Mucosa of descending colon (tissue), 3 donors: ENCODE measurements at regions not wholly inside any gene's neighbourhood (a gene's known extent, or its start where the extent isn't known, plus 50 kb on each side); places are given as distances from the start of the nearest gene placed in this dataset.

Source experiments
- ATAC-seq: fragments of 200-7000 bp; cut with Tn5 transposase; one replicate; pipeline ENCODE4 v1.9.1; 2020; ENCODE audit warnings: mild to moderate bottlenecking, moderate library complexity
- DNase-seq, 3 donors: peaks; one replicate each; pipeline ENCODE4 v3.0.0-alpha.2; 2020
- H3K36me3 ChIP-seq: fragments of 200-600 bp; one replicate; pipeline ENCODE4 v1.8.0; 2021; ENCODE audit warnings: low read depth, mild to moderate bottlenecking
- H3K4me1 ChIP-seq: fragments of 200-600 bp; one replicate; pipeline ENCODE4 v1.8.0; 2021; ENCODE audit warnings: low read depth, mild to moderate bottlenecking
- H3K4me3 ChIP-seq: fragments of 200-600 bp; one replicate; pipeline ENCODE4 v1.8.0; 2021; ENCODE audit warnings: mild to moderate bottlenecking
- H3K9me3 ChIP-seq: fragments of 200-600 bp; one replicate; pipeline ENCODE4 v1.8.0; 2021; ENCODE audit warnings: mild to moderate bottlenecking
- intact Hi-C, 2 donors: fragments of 100-400 bp; cut with DNase I in 1 of 2; cut with micrococcal nuclease in 1 of 2; formaldehyde crosslinking; loops; one replicate each; pipeline versions ENCODE4 v1.11.0 to v1.11.1; 2022; cut with DNase I, micrococcal nuclease
- TF ChIP-seq, protein P1 (sequence below): fragments of 200-600 bp; IDR thresholded peaks from one replicate; pipeline ENCODE4 v1.8.0; 2022; ENCODE audit warnings: antibody characterized with exemption, mild to moderate bottlenecking
- donor health status: DM: no; HTN: no; CAD: no; lungs with moderate emphysema.
- donor health status: DM: no; HTN: no; CAD: no.
- donor health status: DM: no; HTN: yes; CAD: no.

GRCh38 chr14:101480747-101481530 lies 80.4 kb upstream of the DIO3 start:
- intact Hi-C loops = no loop called here
- Histone ChIP-seq H3K36me3 (no peaks in the 10 kb centered on the region), H3K9me3 (no peaks in the 10 kb centered on the region), H3K4me1 (peaks cover 18% of the 10 kb centered on the region), H3K4me3 (no peak overlapping the region)
- DNase-seq (peak in 1 of 3 donors; percentile 37), ATAC-seq (no peak)
- TF ChIP-seq, protein P1, sequence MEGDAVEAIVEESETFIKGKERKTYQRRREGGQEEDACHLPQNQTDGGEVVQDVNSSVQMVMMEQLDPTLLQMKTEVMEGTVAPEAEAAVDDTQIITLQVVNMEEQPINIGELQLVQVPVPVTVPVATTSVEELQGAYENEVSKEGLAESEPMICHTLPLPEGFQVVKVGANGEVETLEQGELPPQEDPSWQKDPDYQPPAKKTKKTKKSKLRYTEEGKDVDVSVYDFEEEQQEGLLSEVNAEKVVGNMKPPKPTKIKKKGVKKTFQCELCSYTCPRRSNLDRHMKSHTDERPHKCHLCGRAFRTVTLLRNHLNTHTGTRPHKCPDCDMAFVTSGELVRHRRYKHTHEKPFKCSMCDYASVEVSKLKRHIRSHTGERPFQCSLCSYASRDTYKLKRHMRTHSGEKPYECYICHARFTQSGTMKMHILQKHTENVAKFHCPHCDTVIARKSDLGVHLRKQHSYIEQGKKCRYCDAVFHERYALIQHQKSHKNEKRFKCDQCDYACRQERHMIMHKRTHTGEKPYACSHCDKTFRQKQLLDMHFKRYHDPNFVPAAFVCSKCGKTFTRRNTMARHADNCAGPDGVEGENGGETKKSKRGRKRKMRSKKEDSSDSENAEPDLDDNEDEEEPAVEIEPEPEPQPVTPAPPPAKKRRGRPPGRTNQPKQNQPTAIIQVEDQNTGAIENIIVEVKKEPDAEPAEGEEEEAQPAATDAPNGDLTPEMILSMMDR = no peak

DNA sequence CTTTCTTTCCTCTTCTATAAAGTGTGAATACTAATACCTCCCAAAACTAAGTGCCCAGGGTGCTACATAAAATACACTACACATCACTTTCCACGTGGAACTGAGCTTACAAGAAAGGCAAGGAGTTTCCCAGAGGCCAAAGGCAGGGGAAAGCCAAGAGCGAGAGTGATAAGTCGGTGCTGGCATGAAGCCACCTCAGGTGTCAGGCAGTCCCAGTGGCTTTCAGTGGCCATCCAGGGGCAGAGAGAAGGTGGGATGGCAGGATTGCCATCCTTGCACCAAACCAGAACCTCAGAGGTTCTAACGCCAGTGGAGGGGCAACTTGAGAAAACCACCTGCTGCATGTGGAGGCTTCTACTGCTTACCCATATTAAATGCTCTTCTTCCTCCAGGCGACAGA lies 79.7 kb upstream of the DIO3 start:
- Histone ChIP-seq H3K9me3 (peaks cover 3% of the 10 kb centered on the region), H3K4me1 (peaks cover 12% of the 10 kb centered on the region), H3K4me3 (no peak overlapping the region), H3K36me3 (no peaks in the 10 kb centered on the region)
- TF ChIP-seq, protein P1 = no peak
- ATAC-seq (no peak), DNase-seq (peak in 1 of 3 donors; percentile 13)
- intact Hi-C loops = no loop called here

DNA sequence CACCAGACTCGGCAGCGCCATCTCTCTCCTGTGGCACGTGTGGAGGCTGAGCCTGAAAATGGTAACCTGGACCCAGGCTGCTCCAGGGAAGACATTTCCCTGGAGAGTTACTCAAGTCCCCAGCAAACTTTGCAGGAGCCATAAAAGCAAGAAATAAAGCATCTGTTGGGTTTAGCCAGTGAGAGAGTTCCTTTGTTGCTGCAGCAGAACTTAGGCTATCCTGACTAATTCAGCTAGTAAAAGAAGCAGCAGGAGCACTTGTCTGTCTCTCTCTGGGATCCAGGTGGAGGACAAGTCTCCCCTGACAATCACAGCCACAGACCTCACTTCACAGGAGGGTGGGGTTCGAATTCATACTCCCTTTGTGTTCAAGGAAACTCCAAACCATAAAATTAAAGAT lies 79.2 kb upstream of the DIO3 start:
- intact Hi-C loops = no loop called here
- DNase-seq = peak in 1 of 3 donors; percentile 7

DNA sequence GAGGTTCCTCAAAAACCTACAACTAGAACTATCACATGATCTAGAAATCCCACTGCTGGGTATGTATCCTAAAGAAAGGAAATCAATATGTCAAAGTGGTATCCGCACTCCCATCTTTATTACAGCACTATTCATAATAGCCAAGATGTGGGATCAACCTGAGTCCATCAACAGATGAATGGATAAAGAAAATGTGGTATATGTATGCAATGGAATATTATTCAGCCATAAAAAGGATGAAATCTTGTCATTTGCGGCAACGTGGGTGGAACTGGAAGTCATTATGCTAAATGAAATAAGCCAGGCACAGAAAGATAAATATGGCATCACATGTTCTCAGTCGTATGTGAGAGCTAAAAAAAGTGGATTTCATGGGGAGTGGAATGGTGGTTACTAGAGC lies 77.5 kb upstream of the DIO3 start:
- intact Hi-C loops = no loop called here
- H3K36me3 ChIP-seq = no peaks in the 10 kb centered on the region
- TF ChIP-seq, protein P1 = no peak

More for the DNA sequence above, 79.2 kb upstream of the DIO3 start:
- TF ChIP-seq, protein P1 = no peak
- no peak overlapping the region for H3K4me3 ChIP-seq
- H3K36me3 ChIP-seq = no peaks in the 10 kb centered on the region
- peaks cover 5% of the 10 kb centered on the region for H3K9me3 ChIP-seq
- ATAC-seq = no peak
- peaks cover 8% of the 10 kb centered on the region for H3K4me1 ChIP-seq

GRCh38 chr14:101489092-101489760 lies 72.1 kb upstream of the DIO3 start:
- TF ChIP-seq, protein P1 = no peak
- DNase-seq (no peak), ATAC-seq (no peak)
- no peaks in the 10 kb centered on the region for H3K4me1 ChIP-seq
- H3K9me3 ChIP-seq = peaks cover 5% of the 10 kb centered on the region
- intact Hi-C loops = no loop called here
- no peaks in the 10 kb centered on the region for H3K36me3 ChIP-seq
- H3K4me3 ChIP-seq = no peak overlapping the region

More for the DNA sequence above, 77.5 kb upstream of the DIO3 start:
- DNase-seq (no peak), ATAC-seq (no peak)
- Histone ChIP-seq H3K4me3 (no peak overlapping the region), H3K9me3 (peaks cover 5% of the 10 kb centered on the region), H3K4me1 (no peaks in the 10 kb centered on the region)
